Neural progenitor cell (in vitro differentiated cells): ENCODE measurements at regions not wholly inside any gene's neighbourhood (a gene's known extent, or its start where the extent isn't known, plus 50 kb on each side); places are given as distances from the start of the nearest gene placed in this dataset.

ENCODE experiments used
- EZH2 ChIP-seq: fragments of 200-600 bp; sonication (generic); IDR thresholded peaks from 2 replicates; pipeline ENCODE4 v1.6.1; 2017; ENCODE audit warnings: antibody characterized with exemption, mild to moderate bottlenecking, moderate library complexity
- TF ChIP-seq, protein P1 (sequence below): fragments of 200-600 bp; sonication (generic); IDR thresholded peaks from 2 replicates; pipeline ENCODE4 v1.5.1; 2017; ENCODE audit warnings: antibody characterized with exemption, mild to moderate bottlenecking

DNA sequence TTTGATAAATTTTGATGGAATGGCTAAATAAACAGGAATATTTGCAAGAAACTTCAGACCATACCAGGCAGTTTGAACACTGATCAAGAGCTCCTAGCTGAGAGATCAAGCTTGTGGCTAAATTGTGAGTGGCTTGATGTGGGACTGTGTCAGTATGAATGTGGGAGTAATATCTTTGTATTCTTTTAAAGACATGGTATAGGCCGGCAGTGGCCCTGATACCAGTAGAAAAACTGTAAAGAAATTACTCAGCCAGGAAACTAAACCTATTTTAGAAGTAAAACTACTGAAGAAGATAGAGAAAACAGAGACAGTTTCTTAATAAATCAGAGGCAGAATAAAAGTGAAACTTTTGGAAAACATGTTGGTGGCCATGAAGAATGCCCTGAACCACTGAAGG is 608.4 kb upstream of the SYNCRIP start:
- no peak for TF ChIP-seq EZH2
- TF ChIP-seq, protein P1, sequence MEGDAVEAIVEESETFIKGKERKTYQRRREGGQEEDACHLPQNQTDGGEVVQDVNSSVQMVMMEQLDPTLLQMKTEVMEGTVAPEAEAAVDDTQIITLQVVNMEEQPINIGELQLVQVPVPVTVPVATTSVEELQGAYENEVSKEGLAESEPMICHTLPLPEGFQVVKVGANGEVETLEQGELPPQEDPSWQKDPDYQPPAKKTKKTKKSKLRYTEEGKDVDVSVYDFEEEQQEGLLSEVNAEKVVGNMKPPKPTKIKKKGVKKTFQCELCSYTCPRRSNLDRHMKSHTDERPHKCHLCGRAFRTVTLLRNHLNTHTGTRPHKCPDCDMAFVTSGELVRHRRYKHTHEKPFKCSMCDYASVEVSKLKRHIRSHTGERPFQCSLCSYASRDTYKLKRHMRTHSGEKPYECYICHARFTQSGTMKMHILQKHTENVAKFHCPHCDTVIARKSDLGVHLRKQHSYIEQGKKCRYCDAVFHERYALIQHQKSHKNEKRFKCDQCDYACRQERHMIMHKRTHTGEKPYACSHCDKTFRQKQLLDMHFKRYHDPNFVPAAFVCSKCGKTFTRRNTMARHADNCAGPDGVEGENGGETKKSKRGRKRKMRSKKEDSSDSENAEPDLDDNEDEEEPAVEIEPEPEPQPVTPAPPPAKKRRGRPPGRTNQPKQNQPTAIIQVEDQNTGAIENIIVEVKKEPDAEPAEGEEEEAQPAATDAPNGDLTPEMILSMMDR: no peak
